ENCODE measurements at regions not wholly inside any gene's neighbourhood (a gene's known extent, or its start where the extent isn't known, plus 50 kb on each side); places are given as distances from the start of the nearest gene placed in this dataset.
"Not testable (repeated sequence)": the region's sequence is repeated elsewhere in the genome, so short reads cannot be mapped to it uniquely, and the experiment has no call there.

DNA sequence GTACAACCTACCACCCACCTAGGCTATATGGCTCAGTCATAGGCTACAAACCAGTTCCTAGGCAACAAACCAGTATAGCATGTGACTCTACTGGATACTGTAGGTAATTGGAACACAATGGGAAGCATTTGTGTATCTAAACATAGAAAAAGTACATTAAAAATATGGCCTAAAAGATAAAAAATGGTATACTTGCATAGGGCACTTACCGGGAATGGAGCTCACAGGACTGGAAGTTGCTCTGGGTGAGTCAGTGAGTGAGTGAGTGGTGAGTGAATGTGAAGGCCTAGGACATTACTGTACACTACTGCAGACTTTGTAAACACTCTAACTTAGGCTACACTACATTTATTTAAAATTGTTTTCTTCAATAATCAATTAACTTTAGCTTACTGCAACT lies 139.2 kb upstream of the RBPJ start:
- DNase-seq, result no peak

DNA sequence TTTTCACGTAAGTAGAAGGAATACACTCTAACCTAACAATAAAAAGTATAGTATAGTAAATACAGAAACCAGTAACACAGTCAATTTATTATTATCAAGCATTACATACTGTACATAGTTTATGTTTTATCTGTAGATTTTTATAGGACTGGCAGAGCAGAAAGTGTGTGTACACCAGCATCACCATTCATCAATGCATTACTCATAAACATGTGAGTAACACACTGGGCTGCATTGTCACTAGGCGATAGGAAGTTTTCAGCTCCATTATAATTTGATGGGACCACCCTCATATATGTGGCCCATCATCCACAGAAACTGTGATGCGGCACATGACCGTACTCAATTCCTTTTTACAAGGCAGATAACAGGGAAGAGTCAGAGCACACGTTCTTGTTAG lies 137.8 kb upstream of the RBPJ start:
- DNase-seq, result no peak

DNA sequence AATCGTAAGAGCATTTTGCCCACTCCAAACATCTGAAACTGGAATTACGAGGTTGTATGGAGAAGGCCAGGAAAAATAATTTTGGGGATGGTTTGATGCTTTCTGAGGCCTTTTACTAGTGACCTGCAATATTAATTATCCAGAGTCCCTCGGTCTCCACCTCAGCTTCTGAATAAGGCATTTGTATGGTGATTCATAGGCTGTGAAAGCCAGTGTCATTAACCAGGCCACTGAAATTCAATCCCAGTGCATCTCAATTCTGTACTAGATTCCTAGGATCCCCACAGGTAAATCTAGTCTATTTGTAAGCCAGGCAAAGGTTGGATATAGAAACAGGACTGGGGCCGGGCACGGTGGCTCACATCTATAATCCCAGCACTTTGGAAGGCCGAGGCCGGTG lies 135.4 kb upstream of the RBPJ start:
- DNase-seq, result no peak

DNA sequence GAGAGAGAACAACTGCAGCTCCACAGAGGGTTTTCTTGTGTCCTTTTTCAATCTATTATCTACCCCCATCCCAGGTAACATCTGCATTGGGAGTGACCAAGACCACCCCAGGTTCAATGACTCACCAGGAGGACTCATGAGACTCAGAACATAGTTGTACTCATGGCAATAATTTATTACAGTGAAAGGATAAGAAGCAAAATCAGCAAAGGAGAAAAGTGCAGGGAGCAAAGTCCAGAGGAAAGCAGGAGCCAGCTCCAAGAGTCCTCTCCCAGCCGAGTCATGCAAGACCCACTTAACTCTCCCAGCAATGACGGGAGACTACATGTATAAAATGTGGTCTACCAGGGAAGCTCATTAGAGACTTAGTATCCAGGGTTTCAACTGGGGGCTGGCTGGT lies 129.5 kb upstream of the RBPJ start:
- DNase-seq, result no peak

DNA sequence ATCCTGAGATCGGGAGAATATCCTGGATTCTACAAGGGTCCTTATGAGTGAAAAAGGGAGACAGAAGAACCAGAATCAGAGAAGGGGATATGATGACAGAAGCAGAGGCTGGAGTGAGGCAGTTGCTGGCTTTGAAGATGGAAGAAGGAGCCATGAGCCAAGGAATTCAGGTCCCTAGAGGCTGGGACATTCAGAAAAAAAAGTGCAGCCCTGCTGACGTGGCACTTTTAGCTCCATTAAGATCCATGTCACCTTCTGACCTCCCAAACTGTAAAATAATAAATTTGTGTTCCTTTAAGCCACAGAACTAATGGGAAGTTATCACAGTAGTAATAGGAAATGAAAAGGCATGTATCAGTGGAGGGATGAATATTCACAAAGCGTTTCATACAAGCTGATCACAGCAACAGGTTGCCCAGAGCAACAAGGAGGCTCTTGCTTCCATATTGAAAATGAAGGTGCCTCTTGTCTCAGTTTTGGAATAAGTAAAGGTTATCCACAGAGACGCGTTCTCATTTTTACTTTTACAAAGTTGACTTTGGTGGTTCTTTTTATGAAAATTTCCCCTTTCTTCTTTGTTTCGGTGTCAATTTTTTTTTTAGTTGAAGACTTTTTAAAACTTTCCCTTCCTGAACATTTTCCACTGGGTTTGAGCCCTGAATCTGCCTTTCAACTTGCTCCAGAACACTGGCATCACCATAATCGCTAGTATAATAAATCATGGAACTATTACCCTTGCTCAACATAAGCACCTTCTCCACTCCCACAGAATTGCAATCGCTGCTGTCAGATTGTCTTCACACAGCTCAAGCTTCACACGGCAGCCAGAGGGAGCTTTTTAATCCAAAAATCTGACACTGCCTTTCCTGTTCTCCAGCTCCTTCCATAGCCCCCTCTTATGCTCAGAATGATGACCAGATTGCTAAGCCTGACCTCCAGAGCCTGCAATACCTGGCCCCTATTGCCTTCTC lies 127.6 kb upstream of the RBPJ start:
- no peak for DNase-seq

DNA sequence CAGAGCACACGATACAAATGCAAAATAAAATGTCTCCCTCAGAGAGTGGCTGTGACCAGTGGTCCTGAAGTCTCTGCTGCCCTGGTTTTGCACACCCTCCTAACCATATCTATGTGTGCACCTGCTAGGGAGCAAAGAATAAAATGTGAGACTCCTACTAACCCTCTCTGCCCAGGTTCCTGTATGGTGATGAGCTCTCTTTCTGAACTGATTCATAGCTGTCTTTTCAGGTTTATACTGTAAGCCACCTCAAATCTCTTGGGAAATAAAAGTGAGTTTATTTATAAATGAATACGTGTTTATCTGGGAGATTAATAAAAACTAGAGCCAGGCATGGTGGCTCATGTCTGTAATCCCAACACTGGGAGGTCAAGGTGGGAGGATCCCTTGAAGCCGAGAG lies 126.0 kb upstream of the RBPJ start:
- DNase-seq, result no peak

DNA sequence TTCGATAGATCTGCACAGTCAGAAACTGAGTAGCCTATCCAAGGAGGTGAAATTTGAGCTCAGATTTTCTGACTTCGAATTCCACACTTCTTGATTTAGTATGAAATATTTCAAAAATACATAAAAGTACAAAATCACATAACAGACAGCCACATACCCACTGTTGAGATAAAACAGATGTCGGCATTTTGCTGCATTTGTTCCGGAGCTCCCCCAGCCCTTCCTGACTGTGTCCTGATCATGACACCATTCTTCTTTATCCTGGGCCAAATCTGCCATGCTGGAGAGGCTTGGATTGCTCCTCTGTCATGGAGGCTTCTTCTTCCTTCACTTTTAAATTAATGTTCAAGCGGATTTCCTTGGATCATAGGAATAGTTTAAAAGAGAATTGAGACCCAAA lies 124.2 kb upstream of the RBPJ start:
- DNase-seq, result no peak

DNA sequence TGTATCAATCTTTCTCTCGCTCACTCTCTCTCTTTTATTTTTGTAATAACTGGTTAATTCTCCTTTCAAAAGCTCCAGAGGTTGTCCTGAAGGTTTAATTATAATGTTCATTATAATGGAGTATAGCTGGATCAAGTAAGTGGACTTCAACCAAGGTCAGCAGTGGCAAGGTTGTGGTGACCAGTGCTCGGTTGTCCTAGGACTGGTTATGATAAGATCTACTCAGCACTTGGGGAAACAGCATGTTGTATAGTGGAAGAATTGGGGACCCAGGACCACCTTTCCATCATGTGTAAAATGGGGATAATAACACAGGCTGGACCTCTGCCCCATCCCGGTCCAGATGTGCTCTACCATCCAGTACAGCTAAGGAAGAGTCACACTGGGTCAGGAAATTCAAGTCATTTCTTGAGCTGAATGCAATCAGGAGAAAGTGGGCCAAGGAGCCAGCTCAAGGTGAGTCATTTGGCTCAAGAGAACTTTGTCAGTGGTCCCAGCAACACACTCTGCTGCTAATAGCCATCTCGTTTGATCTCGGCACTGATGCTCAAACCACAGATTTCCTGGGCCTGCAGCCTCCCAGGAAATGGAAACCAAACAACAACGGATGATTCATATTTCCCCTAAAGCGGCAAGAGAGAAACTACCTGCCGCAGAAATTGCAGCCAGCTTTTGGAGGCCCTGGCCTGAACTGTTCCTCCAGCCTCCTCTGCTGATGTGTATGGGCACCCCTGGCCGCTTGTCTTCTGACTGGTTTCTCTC lies 123.6 kb upstream of the RBPJ start:
- no peak for DNase-seq

DNA sequence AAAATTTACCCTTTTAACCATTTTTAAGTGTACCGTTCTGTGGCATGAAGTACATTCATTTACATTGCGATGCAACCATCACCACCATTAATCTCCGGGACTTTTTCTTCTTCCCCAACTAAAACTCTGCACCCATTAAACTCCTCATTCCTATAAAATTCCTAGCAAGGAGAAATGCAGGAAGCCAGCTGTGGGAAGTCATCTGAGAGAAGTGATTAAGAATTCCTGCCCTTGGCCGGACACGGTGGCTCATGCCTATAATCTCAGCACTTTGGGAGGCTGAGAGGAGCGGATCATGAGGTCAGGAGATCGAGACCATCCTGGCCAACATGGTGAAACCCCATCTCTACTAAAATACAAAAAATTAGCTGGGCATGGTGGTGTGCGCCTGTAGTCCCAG lies 121.9 kb upstream of the RBPJ start:
- not testable (repeated sequence) for DNase-seq

DNA sequence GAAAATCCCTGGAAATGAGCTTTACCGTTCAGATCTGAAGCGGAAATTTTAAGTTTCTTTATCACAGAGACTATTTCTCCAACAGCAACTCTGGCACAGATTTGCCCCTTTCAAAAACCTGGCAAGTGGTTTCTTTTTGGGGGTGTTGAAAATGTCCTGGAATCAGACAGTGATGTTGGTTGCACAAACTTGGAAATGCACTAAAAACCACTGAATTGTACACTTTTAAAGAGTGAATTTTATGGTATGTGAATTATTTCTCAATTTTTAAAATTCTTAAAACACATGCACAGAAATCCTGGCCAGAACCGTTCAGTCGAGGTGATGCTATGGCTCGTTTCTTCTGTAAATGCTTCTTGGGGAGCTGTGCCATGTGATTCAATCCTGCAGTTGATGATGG lies 121.2 kb upstream of the RBPJ start:
- no peak for DNase-seq

DNA sequence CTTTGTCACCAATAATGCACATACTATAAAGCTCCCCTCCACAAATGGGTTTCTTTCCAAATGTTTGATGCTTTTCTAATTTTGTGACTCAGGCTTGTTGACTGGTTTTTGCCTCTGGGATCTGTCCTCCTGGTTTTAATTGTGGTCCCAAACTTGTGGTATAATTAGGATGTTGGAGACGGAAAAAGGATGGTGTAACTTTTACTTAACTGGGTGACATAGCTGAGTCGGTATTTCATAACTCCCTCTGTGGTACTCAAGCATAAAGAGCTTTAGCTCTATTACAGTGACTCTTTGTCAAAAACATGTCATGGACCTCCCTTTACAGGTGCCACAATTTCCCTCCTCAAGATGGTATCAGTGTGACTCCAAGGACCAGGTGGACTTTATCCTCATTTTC lies 119.7 kb upstream of the RBPJ start:
- DNase-seq, result no peak

DNA sequence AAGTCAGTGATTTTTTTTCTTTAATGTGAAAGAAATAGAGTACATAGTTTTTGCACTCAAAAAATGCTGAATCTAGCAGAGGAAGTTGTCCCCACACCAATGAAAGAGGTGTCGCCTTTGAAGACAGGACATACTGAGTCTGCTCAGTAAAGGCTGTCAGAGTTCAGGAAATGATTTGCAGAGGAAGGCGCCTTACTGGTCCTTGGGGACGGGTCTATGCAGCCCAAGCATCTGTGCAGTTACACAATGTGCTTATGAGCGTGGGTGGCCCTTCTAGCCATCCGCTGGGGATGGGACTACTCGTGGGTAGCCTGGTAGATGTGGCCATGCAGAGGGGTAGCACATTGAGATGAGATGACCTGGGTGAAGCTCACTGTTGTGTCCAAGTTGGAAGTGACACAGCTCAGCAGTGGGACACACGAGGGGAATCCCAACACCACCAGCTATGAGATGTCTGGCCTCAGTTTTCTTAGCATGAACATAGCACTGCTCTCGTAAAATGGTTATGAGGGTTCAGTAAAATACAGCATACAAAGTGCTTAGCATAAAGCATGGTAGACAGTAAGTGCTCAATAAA lies 116.5 kb upstream of the RBPJ start:
- no peak for DNase-seq

DNA sequence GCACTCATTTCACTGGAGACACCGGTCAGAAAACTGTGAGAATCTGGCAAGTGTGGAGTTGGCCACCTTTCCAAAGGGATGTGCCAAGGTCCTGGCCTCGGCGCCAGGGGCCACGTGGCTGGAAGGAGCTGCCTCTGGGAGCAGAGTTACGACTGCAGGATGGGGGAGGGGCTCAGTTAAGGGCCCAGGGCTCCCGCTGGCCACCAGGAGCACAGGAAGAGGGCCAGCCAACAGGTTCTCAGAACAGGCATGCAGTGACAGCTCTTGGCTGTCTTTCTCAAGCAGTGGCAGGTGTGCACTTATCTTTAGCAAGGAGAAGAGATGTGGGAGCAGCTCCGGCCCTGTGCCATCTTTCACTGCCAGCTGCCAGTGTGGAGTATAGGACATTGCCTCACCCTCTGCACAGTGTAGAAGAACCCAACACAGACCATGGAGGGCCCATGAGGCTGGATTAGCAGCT lies 115.9 kb upstream of the RBPJ start:
- no peak for DNase-seq

DNA sequence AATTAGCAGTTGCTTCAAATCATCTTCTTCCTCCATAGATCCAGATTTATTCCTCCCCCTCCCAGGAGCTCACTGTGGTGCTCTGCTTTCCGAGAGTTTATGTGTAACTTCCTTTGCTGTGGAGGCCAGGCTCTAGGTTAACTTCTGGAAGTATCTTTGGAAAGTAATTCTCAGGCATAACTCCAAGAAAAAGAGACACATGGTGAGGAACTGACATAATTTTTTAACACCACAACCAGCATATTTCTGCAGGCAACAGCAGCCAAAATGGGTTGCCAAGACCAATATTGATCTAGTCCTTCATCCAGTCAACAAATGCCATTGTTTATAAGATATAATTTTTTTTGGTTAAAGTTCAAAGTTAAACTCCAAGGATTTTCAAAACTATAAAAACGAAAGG lies 114.5 kb upstream of the RBPJ start:
- no peak for DNase-seq

DNA sequence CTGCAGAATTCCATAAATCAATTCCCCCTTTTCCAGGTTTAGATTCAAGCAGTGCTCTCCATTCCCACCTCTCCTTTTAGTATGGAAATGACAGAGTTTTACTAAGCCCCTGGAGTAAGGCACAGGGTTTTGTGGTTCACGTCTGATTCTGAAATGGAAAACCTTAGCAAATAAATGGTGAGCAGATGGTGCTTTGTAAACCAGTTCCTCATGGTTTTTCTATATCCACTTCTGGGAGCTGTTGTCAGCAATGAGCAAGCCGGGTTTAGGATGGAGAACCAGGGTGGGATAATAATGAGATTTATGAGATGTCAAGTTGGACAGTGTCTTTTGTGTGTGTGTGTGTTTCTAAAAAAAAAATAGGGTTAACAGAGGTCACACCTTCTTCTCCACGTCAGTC lies 113.8 kb upstream of the RBPJ start:
- DNase-seq, result no peak

DNA sequence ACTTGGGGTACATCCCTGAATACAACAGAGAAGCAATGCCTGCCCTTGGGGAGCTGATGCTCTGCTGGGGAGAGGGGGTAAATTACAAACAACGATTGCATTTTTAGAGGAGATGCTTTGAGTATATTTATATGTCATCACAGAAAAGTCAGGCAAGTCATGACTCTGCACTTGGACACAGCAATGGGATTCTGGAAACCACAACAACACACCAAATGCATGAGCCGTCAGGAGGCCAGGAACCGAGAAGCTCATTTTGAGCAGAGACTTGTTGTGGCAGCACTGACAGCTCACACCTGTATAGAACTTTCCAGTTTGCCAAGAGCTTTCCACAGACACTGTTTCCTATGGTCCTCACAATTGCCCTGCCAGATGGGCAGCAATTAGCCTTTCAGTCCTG lies 113.2 kb upstream of the RBPJ start:
- DNase-seq, result no peak

DNA sequence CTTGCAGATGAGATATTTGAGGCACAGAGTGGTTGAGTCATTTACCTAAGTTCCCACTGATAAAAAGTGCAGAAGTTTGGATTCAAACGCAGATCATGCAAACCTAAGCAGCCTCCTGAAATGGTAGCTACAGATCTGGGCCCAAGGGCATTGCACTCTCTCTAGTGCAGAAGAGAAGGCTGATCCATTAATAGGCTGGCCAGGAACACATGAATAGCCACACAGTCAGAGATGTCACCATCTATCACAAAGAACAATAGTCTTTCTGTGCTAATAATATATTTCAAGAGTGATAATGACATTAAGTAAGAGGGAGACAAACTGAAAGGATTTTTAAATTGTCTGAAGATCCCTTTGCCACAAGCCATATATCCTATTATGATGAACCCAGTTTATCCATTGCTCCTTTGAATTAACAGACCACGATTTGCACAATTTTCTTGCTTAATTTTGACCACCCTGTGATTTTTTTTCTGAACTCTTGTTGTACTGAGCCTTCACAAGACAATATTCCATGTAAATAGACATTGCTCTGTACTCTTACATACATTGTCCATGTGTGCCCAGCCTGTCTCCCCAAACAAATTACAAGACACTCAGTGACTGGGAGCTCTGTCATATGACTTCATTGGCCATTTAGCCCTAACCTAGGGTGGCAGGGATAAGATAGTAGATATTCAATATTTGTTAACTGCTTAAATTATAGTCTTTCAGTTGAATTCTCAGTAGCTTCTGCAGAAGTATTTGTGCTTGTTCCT lies 112.4 kb upstream of the RBPJ start:
- no peak for DNase-seq

DNA sequence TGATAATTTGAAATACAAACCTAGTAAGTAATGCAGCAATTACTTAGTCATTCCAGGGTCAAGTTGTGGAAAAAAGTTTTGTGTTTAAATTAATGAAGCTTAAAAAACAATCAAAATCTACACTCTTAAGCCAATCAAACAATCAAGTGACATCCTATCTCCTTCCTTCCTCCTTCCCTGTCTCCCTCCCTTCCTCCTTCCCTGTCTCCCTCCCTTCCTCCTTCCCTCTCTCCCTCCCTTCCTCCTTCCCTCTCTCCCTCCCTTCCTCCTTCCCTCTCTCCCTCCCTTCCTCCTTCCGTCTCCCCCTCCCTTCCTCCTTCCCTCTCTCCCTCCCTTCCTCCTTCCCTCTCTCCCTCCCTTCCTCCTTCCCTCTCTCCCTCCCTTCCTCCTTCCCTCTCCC lies 111.4 kb upstream of the RBPJ start:
- not testable (repeated sequence) for DNase-seq

DNA sequence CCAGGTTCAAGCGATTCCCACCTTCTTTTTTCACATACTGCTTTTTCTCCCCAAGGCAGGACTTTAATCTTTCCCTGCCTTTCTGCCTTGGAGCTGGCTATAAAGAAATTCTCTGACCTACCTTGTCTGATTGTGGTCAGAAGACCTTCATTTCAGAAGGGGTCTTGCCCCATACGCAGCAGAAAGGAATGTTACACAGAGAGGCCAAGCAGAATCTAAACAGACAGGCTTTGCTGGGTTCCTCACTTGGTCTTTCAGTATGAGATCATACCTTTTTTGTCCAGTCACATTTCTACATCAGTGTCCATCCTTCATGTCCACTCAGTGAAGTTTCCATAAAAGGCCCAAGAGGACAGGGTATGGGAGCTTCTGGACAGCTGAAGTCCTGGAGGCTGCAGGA lies 108.3 kb upstream of the RBPJ start:
- DNase-seq, result no peak

DNA sequence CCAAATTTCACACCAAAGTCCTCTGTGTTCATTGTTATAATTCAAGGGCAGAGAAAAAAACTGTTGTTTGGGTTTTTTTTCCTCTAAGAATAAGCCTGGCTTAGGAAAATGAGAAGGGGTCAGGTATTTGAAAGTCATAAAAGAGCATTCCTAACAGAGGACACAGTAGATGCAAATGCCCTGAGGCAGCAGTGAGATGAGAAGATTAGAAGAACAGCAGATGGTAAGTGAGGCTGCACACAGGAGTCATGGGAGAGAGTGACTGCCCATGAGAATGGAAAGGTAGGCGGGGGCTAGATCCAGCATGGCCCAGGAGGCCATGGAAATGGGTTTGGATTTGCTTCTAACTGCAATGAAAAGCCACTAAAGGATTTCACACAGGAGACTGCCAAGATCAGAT lies 107.5 kb upstream of the RBPJ start:
- no peak for DNase-seq

DNA sequence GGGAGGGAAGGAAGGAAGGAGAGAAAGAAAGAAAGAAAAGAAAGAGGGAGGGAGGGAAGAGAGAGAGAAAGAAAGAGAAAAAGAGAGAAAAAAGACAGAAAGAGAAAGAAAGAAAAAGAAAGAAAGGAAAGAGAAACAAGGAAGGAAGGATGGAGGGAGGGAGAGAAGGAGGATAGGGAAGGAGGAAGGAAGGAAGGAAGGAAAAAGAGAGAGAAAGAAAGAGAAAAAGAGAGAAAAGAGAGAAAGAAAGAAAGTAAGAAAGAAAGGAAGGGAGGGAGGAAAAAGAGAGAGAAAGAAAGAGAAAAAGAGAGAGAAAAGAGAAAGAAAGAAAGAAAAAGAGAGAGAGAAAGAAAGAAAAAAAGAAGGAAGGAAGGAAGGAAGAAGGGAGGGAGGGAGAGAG lies 105.8 kb upstream of the RBPJ start:
- DNase-seq, result no peak

DNA sequence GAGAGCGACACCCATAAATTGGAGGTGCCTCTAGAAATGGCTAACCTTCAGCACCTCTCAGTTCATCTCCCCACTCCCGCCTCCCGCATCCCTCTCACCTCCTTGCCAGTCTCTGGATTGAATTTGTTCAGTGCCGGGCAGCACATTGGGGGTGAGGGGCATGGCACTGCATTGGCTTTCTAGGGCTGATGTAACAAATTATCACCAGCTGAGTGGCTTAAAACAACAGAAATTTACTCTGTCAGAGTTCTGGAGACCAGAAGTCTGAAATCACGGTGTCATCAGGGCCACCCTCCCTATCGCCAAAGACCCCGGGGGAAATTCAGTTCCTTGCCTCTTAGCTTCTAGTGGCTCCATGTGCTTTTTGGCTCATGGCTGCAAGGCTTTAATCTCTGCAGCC lies 105.1 kb upstream of the RBPJ start:
- DNase-seq, result no peak

DNA sequence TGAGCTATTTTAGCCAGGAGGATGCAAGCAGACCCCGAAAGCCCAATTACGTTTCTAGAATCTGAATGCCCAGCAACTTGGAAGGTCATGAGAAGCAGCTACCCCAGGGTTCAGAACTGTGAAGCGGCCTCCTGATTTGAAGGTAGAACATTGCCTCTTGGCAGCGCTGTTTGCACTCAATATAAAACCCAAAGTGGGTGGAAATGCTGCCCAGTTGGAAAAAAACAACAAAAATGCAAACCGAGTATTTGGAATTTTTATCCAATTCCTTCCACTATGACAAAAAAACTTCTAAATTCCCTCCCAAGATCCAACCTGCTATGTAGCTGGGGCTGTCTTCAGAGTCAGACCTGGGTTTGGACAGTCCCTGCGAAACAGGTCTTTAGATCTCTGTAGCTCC lies 103.3 kb upstream of the RBPJ start:
- DNase-seq, result no peak

Data from NCI-H748 treated with DMSO at 0.1 percent for 48 hours (cell line).